Left renal pelvis (tissue), 4 donors: ENCODE measurements at regions not wholly inside any gene's neighbourhood (a gene's known extent, or its start where the extent isn't known, plus 50 kb on each side); places are given as distances from the start of the nearest gene placed in this dataset.

ENCODE experiments used
- DNase-seq, 4 donors: peaks; one replicate each; pipeline ENCODE4 v3.0.0-alpha.2; 2013; ENCODE audit warnings: low read depth in 4 of 4, low spot score in 3 of 4

GRCh38 chr2:207256476-207257207, 90.9 kb upstream of the KLF7 start:
- no peak for DNase-seq

GRCh38 chr2:207257251-207258250, 91.8 kb upstream of the KLF7 start:
- no peak for DNase-seq

GRCh38 chr2:207258263-207258991, 92.7 kb upstream of the KLF7 start:
- peak in 1 of 4 donors; percentile 14 for DNase-seq

- no peak for DNase-seq
Observed at GRCh38 chr2:207260021-207260420, 94.3 kb upstream of the KLF7 start.

- no peak for DNase-seq
Observed at GRCh38 chr2:207260947-207261346, 95.2 kb upstream of the KLF7 start.

- no peak for DNase-seq
Observed at GRCh38 chr2:207264310-207264709, 98.6 kb upstream of the KLF7 start.

- no peak for DNase-seq
Observed at GRCh38 chr2:207265332-207265731, 99.6 kb upstream of the KLF7 start.

- no peak for DNase-seq
Observed at GRCh38 chr2:207265869-207266268, 100.1 kb upstream of the KLF7 start.

- no peak for DNase-seq
Observed at GRCh38 chr2:207266648-207267047, 100.9 kb upstream of the KLF7 start.

GRCh38 chr2:207269038-207269437, 103.3 kb upstream of the KLF7 start:
- no peak for DNase-seq

- DNase-seq: no peak
Observed at GRCh38 chr2:207274530-207275189, 108.9 kb upstream of the KLF7 start.

- DNase-seq: no peak
Observed at GRCh38 chr2:207275779-207276178, 110.0 kb upstream of the KLF7 start.

GRCh38 chr2:207276248-207276647, 110.5 kb upstream of the KLF7 start:
- DNase-seq: no peak

GRCh38 chr2:207276858-207277257, 111.1 kb upstream of the KLF7 start:
- no peak for DNase-seq

GRCh38 chr2:207279520-207279919, 113.8 kb upstream of the KLF7 start:
- no peak for DNase-seq

- no peak for DNase-seq
Observed at GRCh38 chr2:207281436-207281835, 115.7 kb upstream of the KLF7 start.

GRCh38 chr2:207282916-207283315, 117.2 kb upstream of the KLF7 start:
- no peak for DNase-seq

GRCh38 chr2:207283356-207283755, 117.6 kb upstream of the KLF7 start:
- no peak for DNase-seq

GRCh38 chr2:207284556-207285472, 119.1 kb upstream of the KLF7 start:
- no peak for DNase-seq

GRCh38 chr2:207285473-207285815, 119.7 kb upstream of the KLF7 start:
- no peak for DNase-seq
